DND-41 (cell line): ENCODE measurements at regions not wholly inside any gene's neighbourhood (a gene's known extent, or its start where the extent isn't known, plus 50 kb on each side); places are given as distances from the start of the nearest gene placed in this dataset.
A peak's percentile ranks its signal among the peaks of the same experiment; 100 is the strongest.

Experiments
- ATAC-seq: fragments of 200-7000 bp; cut with Tn5 transposase; 3 replicates; pipeline ENCODE4 v1.9.1; 2021; ENCODE audit warnings: low read depth; ENCODE audit not compliant: insufficient read depth
- DNase-seq: peaks from one replicate; pipeline ENCODE4 v3.0.0-alpha.2; 2020
- H2AFZ ChIP-seq: 2 replicates; pipeline ENCODE4 v1.6.0; 2012; ENCODE audit warnings: low read depth, low read length
- H3K27ac ChIP-seq: 2 replicates; pipeline ENCODE4 v1.5.1; 2012; ENCODE audit warnings: low read length, inconsistent platforms
- H3K27me3 ChIP-seq: fragments of 200-600 bp; sonication (generic); 2 replicates; pipeline ENCODE4 v1.6.0; 2012; ENCODE audit warnings: low read length, mild to moderate bottlenecking, inconsistent platforms; ENCODE audit not compliant: insufficient read depth, poor library complexity
- H3K36me3 ChIP-seq: 2 replicates; pipeline ENCODE4 v1.5.1; 2012; ENCODE audit warnings: low read length, inconsistent platforms; ENCODE audit not compliant: insufficient read depth
- H3K4me1 ChIP-seq: 2 replicates; pipeline ENCODE4 v1.5.1; 2012; ENCODE audit warnings: mild to moderate bottlenecking, low read length; ENCODE audit not compliant: insufficient read depth
- H3K4me2 ChIP-seq: 2 replicates; pipeline ENCODE4 v1.6.0; 2012; ENCODE audit warnings: mild to moderate bottlenecking, moderate library complexity, low read length, inconsistent platforms; ENCODE audit not compliant: insufficient read depth
- H3K4me3 ChIP-seq, 2 experiments: fragments of 200-600 bp in 1 of 2; shearing (Covaris generic) in 1 of 2; 2 replicates each; pipeline ENCODE4 v1.5.1; 2012 to 2016; ENCODE audit warnings: inconsistent platforms in 2 of 2, low read length in 2 of 2, mild to moderate bottlenecking in 2 of 2, low read depth in 1 of 2, moderate library complexity in 1 of 2
- H3K79me2 ChIP-seq: 2 replicates; pipeline ENCODE4 v1.6.0; 2012; ENCODE audit warnings: low read length, inconsistent platforms; ENCODE audit not compliant: insufficient read depth
- H3K9ac ChIP-seq: 2 replicates; pipeline ENCODE4 v1.6.0; 2012; ENCODE audit warnings: low read depth, mild to moderate bottlenecking, inconsistent platforms, low read length, moderate library complexity
- H3K9me3 ChIP-seq: 2 replicates; pipeline ENCODE4 v1.5.1; 2012; ENCODE audit warnings: low read length, moderate library complexity, mild to moderate bottlenecking, inconsistent platforms; ENCODE audit not compliant: insufficient read depth, severe bottlenecking
- H4K20me1 ChIP-seq: 2 replicates; pipeline ENCODE4 v1.6.0; 2012; ENCODE audit warnings: low read length; ENCODE audit not compliant: insufficient read depth
- CTCF ChIP-seq: IDR thresholded peaks from 2 replicates; pipeline ENCODE4 v1.5.1; 2012; ENCODE audit warnings: borderline replicate concordance, low read length, moderate library complexity, mild to moderate bottlenecking; ENCODE audit not compliant: poor library complexity, severe bottlenecking; ENCODE audit errors: extremely low read depth
- EZH2 ChIP-seq: IDR thresholded peaks from 3 replicates; pipeline ENCODE4 v1.6.1; 2012; ENCODE audit warnings: borderline replicate concordance, low read depth, mild to moderate bottlenecking, moderate library complexity, low read length, inconsistent platforms; ENCODE audit not compliant: severe bottlenecking

- ATAC-seq (no peak), DNase-seq (no peak)
- Histone ChIP-seq H4K20me1 (no peaks in the 10 kb centered on the region), H3K4me2 (no peak overlapping the region), H3K4me1 (no peaks in the 10 kb centered on the region), H2AFZ (no peak overlapping the region), H3K9ac (no peak overlapping the region), H3K9me3 (no peaks in the 10 kb centered on the region), H3K27me3 (no peaks in the 10 kb centered on the region), H3K27ac (no peak overlapping the region), H3K79me2 (no peaks in the 10 kb centered on the region), H3K4me3 (no peak overlapping the region), H3K36me3 (no peaks in the 10 kb centered on the region)
- TF ChIP-seq EZH2 (no peak), CTCF (peak; percentile 17)
Measured at GRCh38 chr17:70629902-70630301, 460.6 kb downstream of the KCNJ2 start.

GRCh38 chr17:70636517-70637133, 467.3 kb downstream of the KCNJ2 start:
- Histone ChIP-seq H3K27me3 (no peaks in the 10 kb centered on the region), H3K4me3 (no peak overlapping the region), H4K20me1 (no peaks in the 10 kb centered on the region), H3K9ac (no peak overlapping the region), H3K4me1 (no peaks in the 10 kb centered on the region), H3K79me2 (no peaks in the 10 kb centered on the region), H3K9me3 (no peaks in the 10 kb centered on the region), H3K27ac (no peak overlapping the region), H2AFZ (no peak overlapping the region), H3K4me2 (no peak overlapping the region), H3K36me3 (no peaks in the 10 kb centered on the region)
- TF ChIP-seq EZH2 (no peak), CTCF (peak; percentile 74)
- ATAC-seq (no peak), DNase-seq (no peak)

GRCh38 chr17:70642059-70642458, 472.7 kb downstream of the KCNJ2 start:
- no peak for ATAC-seq
- no peaks in the 10 kb centered on the region for H3K79me2 ChIP-seq
- no peaks in the 10 kb centered on the region for H3K4me1 ChIP-seq
- H3K27me3 ChIP-seq, result no peaks in the 10 kb centered on the region
- H3K9ac ChIP-seq, result no peak overlapping the region
- no peak overlapping the region for H3K4me3 ChIP-seq
- no peaks in the 10 kb centered on the region for H4K20me1 ChIP-seq
- H3K4me2 ChIP-seq, result no peak overlapping the region
- H2AFZ ChIP-seq, result no peak overlapping the region
- no peaks in the 10 kb centered on the region for H3K36me3 ChIP-seq
- no peak for DNase-seq
- H3K9me3 ChIP-seq, result no peaks in the 10 kb centered on the region
- no peak overlapping the region for H3K27ac ChIP-seq
- TF ChIP-seq EZH2, result no peak
- no peak for TF ChIP-seq CTCF

- TF ChIP-seq EZH2 (no peak), CTCF (no peak)
- H3K36me3 ChIP-seq, result no peaks in the 10 kb centered on the region
- H2AFZ ChIP-seq, result no peak overlapping the region
- H3K4me3 ChIP-seq, result no peak overlapping the region
- DNase-seq, result no peak
- no peaks in the 10 kb centered on the region for H3K4me1 ChIP-seq
- no peak overlapping the region for H3K4me2 ChIP-seq
- no peaks in the 10 kb centered on the region for H3K9me3 ChIP-seq
- ATAC-seq, result no peak
- no peaks in the 10 kb centered on the region for H4K20me1 ChIP-seq
- no peaks in the 10 kb centered on the region for H3K27me3 ChIP-seq
- no peak overlapping the region for H3K9ac ChIP-seq
- H3K79me2 ChIP-seq, result no peaks in the 10 kb centered on the region
- H3K27ac ChIP-seq, result no peak overlapping the region
Measured at GRCh38 chr17:70644096-70644495, 474.8 kb downstream of the KCNJ2 start.
